Muscle of arm (tissue), 1 donor: ENCODE measurements at regions not wholly inside any gene's neighbourhood (a gene's known extent, or its start where the extent isn't known, plus 50 kb on each side); places are given as distances from the start of the nearest gene placed in this dataset.

Experiments
- DNase-seq: peaks from one replicate; pipeline ENCODE4 v3.0.0-alpha.2; 2013

- DNase-seq: no peak
These were observed 73.7 kb downstream of the MINAR2 start for GRCh38 chr5:129821477-129822131.

GRCh38 chr5:129830288-129830687 lies 74.0 kb upstream of the CHSY3 start:
- DNase-seq: no peak

- DNase-seq: no peak
These were observed 67.9 kb upstream of the CHSY3 start for GRCh38 chr5:129836321-129836720.

- no peak for DNase-seq
These were observed 59.5 kb upstream of the CHSY3 start for GRCh38 chr5:129844764-129845163.

GRCh38 chr5:129852747-129853352 lies 51.4 kb upstream of the CHSY3 start:
- DNase-seq: peak; percentile 72

- DNase-seq: no peak
These were observed 50.7 kb upstream of the CHSY3 start for GRCh38 chr5:129853588-129853987.
